ENCODE measurements at regions not wholly inside any gene's neighbourhood (a gene's known extent, or its start where the extent isn't known, plus 50 kb on each side); places are given as distances from the start of the nearest gene placed in this dataset.
A peak's percentile ranks its signal among the peaks of the same experiment; 100 is the strongest.
"Not testable (repeated sequence)": the region's sequence is repeated elsewhere in the genome, so short reads cannot be mapped to it uniquely, and the experiment has no call there.

DNA sequence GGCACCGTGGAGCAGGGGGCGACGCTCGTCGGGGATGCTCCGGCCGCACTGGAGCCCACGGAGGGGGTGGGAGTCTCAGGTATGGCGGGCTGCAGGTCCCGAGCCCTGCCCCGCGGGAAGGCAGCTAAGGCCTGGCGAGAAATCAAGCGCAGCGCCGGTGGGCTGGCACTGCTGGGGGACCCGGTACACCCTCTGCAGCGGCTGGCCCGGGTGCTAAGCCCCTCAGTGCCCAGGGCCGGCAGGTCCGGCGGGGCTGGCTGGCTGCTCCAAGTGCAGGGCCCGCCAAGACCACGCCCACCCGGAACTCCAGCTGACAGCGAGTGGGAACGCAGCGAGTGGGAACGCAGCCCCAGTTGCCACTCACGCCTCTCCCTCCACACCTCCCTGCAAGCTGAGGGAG is 676.4 kb downstream of the SI start:
- no peak overlapping the region for H3K27ac ChIP-seq
- H3K4me3 ChIP-seq (IDR thresholded peaks at IDR 0.05; ENCODE audit: insufficient read depth, low read depth, low read length) = no peak overlapping the region
- TF ChIP-seq, protein P1, sequence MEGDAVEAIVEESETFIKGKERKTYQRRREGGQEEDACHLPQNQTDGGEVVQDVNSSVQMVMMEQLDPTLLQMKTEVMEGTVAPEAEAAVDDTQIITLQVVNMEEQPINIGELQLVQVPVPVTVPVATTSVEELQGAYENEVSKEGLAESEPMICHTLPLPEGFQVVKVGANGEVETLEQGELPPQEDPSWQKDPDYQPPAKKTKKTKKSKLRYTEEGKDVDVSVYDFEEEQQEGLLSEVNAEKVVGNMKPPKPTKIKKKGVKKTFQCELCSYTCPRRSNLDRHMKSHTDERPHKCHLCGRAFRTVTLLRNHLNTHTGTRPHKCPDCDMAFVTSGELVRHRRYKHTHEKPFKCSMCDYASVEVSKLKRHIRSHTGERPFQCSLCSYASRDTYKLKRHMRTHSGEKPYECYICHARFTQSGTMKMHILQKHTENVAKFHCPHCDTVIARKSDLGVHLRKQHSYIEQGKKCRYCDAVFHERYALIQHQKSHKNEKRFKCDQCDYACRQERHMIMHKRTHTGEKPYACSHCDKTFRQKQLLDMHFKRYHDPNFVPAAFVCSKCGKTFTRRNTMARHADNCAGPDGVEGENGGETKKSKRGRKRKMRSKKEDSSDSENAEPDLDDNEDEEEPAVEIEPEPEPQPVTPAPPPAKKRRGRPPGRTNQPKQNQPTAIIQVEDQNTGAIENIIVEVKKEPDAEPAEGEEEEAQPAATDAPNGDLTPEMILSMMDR (conservative IDR thresholded peaks at IDR 0.05; ENCODE audit: low read depth, low read length) = no peak
- H3K27me3 ChIP-seq (ENCODE audit: insufficient read depth, low read depth) = no peaks in the 10 kb centered on the region
- no peaks in the 10 kb centered on the region for H4K20me1 ChIP-seq (ENCODE audit: insufficient read depth)
- H2AFZ ChIP-seq (ENCODE audit: low read depth) = no peak overlapping the region
- H3K9ac ChIP-seq = no peak overlapping the region
- no peaks in the 10 kb centered on the region for H3K79me2 ChIP-seq (ENCODE audit: insufficient read depth, low read depth)
- H3K4me2 ChIP-seq = no peak overlapping the region
- H3K4me1 ChIP-seq (ENCODE audit: low read depth, poor library complexity, severe bottlenecking) = no peaks in the 10 kb centered on the region
- no peaks in the 10 kb centered on the region for H3K36me3 ChIP-seq (ENCODE audit: insufficient read depth)

DNA sequence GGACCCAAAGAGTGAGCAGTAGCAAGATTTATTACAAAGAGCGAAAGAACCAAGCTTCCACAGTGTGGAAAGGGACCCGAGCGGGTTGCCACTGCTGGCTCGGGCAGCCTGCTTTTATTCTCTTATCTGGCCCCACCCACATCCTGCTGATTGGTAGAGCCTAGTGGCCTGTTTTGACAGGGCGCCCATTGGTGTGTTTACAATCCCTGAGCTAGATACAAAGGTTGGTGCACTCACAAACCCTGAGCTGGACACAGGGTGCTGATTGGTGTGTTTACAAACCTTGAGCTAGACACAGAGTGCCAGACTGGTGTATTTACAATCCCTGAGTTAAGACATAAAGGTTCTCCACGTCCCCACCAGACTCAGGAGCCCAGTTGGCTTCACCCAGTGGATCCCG is 676.9 kb downstream of the SI start:
- H3K4me1 ChIP-seq (ENCODE audit: low read depth, poor library complexity, severe bottlenecking); H4K20me1 ChIP-seq (ENCODE audit: insufficient read depth); H3K9ac ChIP-seq; H3K27me3 ChIP-seq (ENCODE audit: insufficient read depth, low read depth); H2AFZ ChIP-seq (ENCODE audit: low read depth); H3K36me3 ChIP-seq (ENCODE audit: insufficient read depth); H3K79me2 ChIP-seq (ENCODE audit: insufficient read depth, low read depth); H3K4me2 ChIP-seq; H3K27ac ChIP-seq; H3K4me3 ChIP-seq (IDR thresholded peaks at IDR 0.05; ENCODE audit: insufficient read depth, low read depth, low read length): not testable (repeated sequence)

DNA sequence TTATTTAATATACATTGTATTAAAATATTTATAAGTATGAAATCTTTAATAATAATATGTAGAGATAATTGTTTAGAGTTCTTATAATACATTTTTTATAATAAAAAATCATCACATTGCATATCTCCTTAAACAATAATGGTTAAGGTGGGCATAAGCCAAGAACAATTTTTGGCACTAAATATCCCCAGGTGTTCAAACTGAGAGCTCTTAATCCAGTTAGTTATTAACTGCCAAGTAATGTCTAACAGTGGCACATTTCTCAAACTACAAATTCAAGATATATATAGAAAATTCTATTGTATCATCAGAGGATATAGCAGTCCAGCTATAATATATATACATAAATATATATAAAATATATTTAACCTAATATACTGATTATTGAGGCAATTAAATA is 680.8 kb downstream of the SI start:
- Histone ChIP-seq H3K4me1 (ENCODE audit: low read depth, poor library complexity, severe bottlenecking) (no peaks in the 10 kb centered on the region), H3K79me2 (ENCODE audit: insufficient read depth, low read depth) (no peaks in the 10 kb centered on the region), H2AFZ (ENCODE audit: low read depth) (no peak overlapping the region), H3K27me3 (ENCODE audit: insufficient read depth, low read depth) (no peaks in the 10 kb centered on the region), H3K4me3 (IDR thresholded peaks at IDR 0.05; ENCODE audit: insufficient read depth, low read depth, low read length) (no peak overlapping the region), H4K20me1 (ENCODE audit: insufficient read depth) (no peaks in the 10 kb centered on the region), H3K36me3 (ENCODE audit: insufficient read depth) (no peaks in the 10 kb centered on the region), H3K27ac (no peak overlapping the region), H3K4me2 (no peak overlapping the region), H3K9ac (no peak overlapping the region)
- TF ChIP-seq, protein P1 (conservative IDR thresholded peaks at IDR 0.05; ENCODE audit: low read depth, low read length) = no peak

DNA sequence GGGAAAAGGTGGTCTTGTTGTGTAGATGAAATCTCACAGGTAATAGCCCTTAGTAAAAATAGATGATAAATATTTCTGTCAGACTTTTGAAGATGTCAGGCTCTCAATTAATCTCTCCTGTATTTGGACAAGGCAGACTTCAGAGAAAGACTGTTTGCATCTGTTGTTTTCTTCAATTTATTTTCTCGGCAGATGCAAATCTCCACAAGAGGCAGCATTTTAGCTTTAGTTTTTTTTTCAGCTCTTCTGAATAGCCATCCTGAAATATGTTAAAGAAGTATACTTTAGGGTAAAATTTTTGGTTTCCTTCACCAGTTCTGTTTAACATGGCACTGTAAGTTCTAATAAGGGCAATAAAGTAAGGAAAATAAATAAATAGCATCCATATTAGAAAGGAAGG is 685.1 kb downstream of the SI start:
- H3K9ac ChIP-seq = no peak overlapping the region
- no peaks in the 10 kb centered on the region for H3K36me3 ChIP-seq (ENCODE audit: insufficient read depth)
- H3K4me3 ChIP-seq (IDR thresholded peaks at IDR 0.05; ENCODE audit: insufficient read depth, low read depth, low read length) = no peak overlapping the region
- H3K4me1 ChIP-seq (ENCODE audit: low read depth, poor library complexity, severe bottlenecking) = no peaks in the 10 kb centered on the region
- no peak overlapping the region for H2AFZ ChIP-seq (ENCODE audit: low read depth)
- no peak overlapping the region for H3K27ac ChIP-seq
- no peak overlapping the region for H3K4me2 ChIP-seq
- no peaks in the 10 kb centered on the region for H4K20me1 ChIP-seq (ENCODE audit: insufficient read depth)
- no peaks in the 10 kb centered on the region for H3K27me3 ChIP-seq (ENCODE audit: insufficient read depth, low read depth)
- TF ChIP-seq, protein P1 (conservative IDR thresholded peaks at IDR 0.05; ENCODE audit: low read depth, low read length) = no peak
- H3K79me2 ChIP-seq (ENCODE audit: insufficient read depth, low read depth) = no peaks in the 10 kb centered on the region

DNA sequence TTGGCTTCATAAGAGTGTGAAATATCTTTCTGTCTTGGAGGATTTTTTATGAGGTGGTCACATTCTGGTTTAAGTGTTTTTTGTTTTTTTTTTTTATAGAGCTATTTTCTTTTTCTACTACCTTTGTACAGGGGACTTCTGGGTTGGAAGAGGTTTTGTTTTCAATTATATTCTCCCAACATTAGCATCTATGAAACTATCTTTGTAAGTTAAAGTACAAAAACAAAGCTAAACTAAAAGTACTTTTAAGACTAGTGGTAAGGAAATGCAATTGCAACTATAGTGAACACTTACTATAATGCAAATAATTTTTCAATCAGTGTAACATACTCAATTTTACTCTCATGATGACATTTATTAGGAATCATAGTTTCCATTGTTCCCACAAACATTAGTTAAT is 688.2 kb downstream of the SI start:
- Histone ChIP-seq H3K79me2 (ENCODE audit: insufficient read depth, low read depth) (no peaks in the 10 kb centered on the region), H3K4me1 (ENCODE audit: low read depth, poor library complexity, severe bottlenecking) (no peaks in the 10 kb centered on the region), H3K4me3 (IDR thresholded peaks at IDR 0.05; ENCODE audit: insufficient read depth, low read depth, low read length) (no peak overlapping the region), H3K36me3 (ENCODE audit: insufficient read depth) (no peaks in the 10 kb centered on the region), H3K27ac (no peak overlapping the region), H3K27me3 (ENCODE audit: insufficient read depth, low read depth) (no peaks in the 10 kb centered on the region), H3K4me2 (no peak overlapping the region), H2AFZ (ENCODE audit: low read depth) (no peak overlapping the region), H4K20me1 (ENCODE audit: insufficient read depth) (no peaks in the 10 kb centered on the region), H3K9ac (no peak overlapping the region)
- TF ChIP-seq, protein P1 (conservative IDR thresholded peaks at IDR 0.05; ENCODE audit: low read depth, low read length) = peak; percentile 59

Measured in KMS-11 (cell line).